H9 (cell line): ENCODE measurements at regions not wholly inside any gene's neighbourhood (a gene's known extent, or its start where the extent isn't known, plus 50 kb on each side); places are given as distances from the start of the nearest gene placed in this dataset.
"Not testable (repeated sequence)": the region's sequence is repeated elsewhere in the genome, so short reads cannot be mapped to it uniquely, and the experiment has no call there.

ENCODE experiments used
- DNase-seq: peaks from one replicate; pipeline ENCODE4 v3.0.0-alpha.2; 2017
- H2AFZ ChIP-seq: one replicate; pipeline ENCODE4 v1.6.1; 2013; ENCODE audit warnings: mild to moderate bottlenecking, low read length, control low read depth, moderate library complexity
- H2AK5ac ChIP-seq: 2 replicates; pipeline ENCODE4 v1.6.1; 2013; ENCODE audit warnings: low read length, control low read depth, mixed read lengths; ENCODE audit not compliant: insufficient read length
- H2BK120ac ChIP-seq: one replicate; pipeline ENCODE4 v1.6.1; 2013; ENCODE audit warnings: low read depth, mild to moderate bottlenecking, low read length, control low read depth, inconsistent platforms; ENCODE audit not compliant: poor library complexity, severe bottlenecking
- H2BK12ac ChIP-seq: 2 replicates; pipeline ENCODE4 v1.6.1; 2013; ENCODE audit warnings: low read length, control low read depth, mixed read lengths, low read depth; ENCODE audit not compliant: insufficient read length
- H2BK15ac ChIP-seq: 2 replicates; pipeline ENCODE4 v1.6.1; 2013; ENCODE audit warnings: low read depth, low read length, control low read depth
- H2BK20ac ChIP-seq: one replicate; pipeline ENCODE4 v1.6.1; 2013; ENCODE audit warnings: low read depth, mild to moderate bottlenecking, low read length, control low read depth, inconsistent platforms; ENCODE audit not compliant: poor library complexity, severe bottlenecking
- H2BK5ac ChIP-seq: 2 replicates; pipeline ENCODE4 v1.6.1; 2013; ENCODE audit warnings: low read length, control low read depth, mixed read lengths; ENCODE audit not compliant: insufficient read length
- H3K14ac ChIP-seq: 2 replicates; pipeline ENCODE4 v1.6.1; 2013; ENCODE audit warnings: low read length, control low read depth; ENCODE audit not compliant: insufficient read depth
- H3K18ac ChIP-seq: 2 replicates; pipeline ENCODE4 v1.6.1; 2013; ENCODE audit warnings: low read depth, mild to moderate bottlenecking, mixed read lengths, low read length, control low read depth; ENCODE audit not compliant: insufficient read length
- H3K23ac ChIP-seq: 2 replicates; pipeline ENCODE4 v1.6.1; 2013; ENCODE audit warnings: low read length, control low read depth, mixed read lengths, low read depth; ENCODE audit not compliant: insufficient read length
- H3K23me2 ChIP-seq: 2 replicates; pipeline ENCODE4 v1.6.1; 2013; ENCODE audit warnings: low read depth, mild to moderate bottlenecking, mixed read lengths, low read length, control low read depth; ENCODE audit not compliant: insufficient read length, poor library complexity, severe bottlenecking
- H3K27ac ChIP-seq: 2 replicates; pipeline ENCODE4 v1.5.1; 2013; ENCODE audit warnings: low read length, control low read depth, mixed read lengths, low read depth; ENCODE audit not compliant: insufficient read length
- H3K27me3 ChIP-seq: 2 replicates; pipeline ENCODE4 v1.6.1; 2013; ENCODE audit warnings: low read length, control low read depth, inconsistent platforms; ENCODE audit not compliant: insufficient read depth
- H3K4ac ChIP-seq: 2 replicates; pipeline ENCODE4 v1.6.1; 2013; ENCODE audit warnings: low read depth, mild to moderate bottlenecking, control low read depth, inconsistent platforms, low read length, moderate library complexity
- H3K4me1 ChIP-seq: 2 replicates; pipeline ENCODE4 v1.6.1; 2013; ENCODE audit warnings: low read length, control low read depth, inconsistent platforms; ENCODE audit not compliant: insufficient read depth
- H3K4me2 ChIP-seq: 2 replicates; pipeline ENCODE4 v1.6.1; 2013; ENCODE audit warnings: low read length, control low read depth, mixed read lengths; ENCODE audit not compliant: insufficient read length, insufficient read depth
- H3K56ac ChIP-seq: 2 replicates; pipeline ENCODE4 v1.6.1; 2013; ENCODE audit warnings: low read depth, mild to moderate bottlenecking, mixed read lengths, low read length, control low read depth; ENCODE audit not compliant: insufficient read length
- H3K79me1 ChIP-seq: 2 replicates; pipeline ENCODE4 v1.6.1; 2013; ENCODE audit warnings: low read depth, mild to moderate bottlenecking, moderate library complexity, low read length, control low read depth, inconsistent platforms; ENCODE audit not compliant: insufficient read depth, poor library complexity, severe bottlenecking
- H3K79me2 ChIP-seq: 2 replicates; pipeline ENCODE4 v1.6.1; 2013; ENCODE audit warnings: low read length, control low read depth, inconsistent platforms; ENCODE audit not compliant: insufficient read depth
- H3K9ac ChIP-seq: 2 replicates; pipeline ENCODE4 v1.6.1; 2013; ENCODE audit warnings: low read length, control low read depth, mixed read lengths; ENCODE audit not compliant: insufficient read length; ENCODE audit errors: extremely low read depth
- H3K9me3 ChIP-seq: one replicate; pipeline ENCODE4 v1.6.1; 2013; ENCODE audit warnings: low read depth, low read length, inconsistent platforms; ENCODE audit not compliant: control insufficient read depth
- H3T11ph ChIP-seq: one replicate; pipeline ENCODE4 v1.6.1; 2013; ENCODE audit warnings: mild to moderate bottlenecking, low read length, control low read depth, inconsistent platforms
- H4K20me1 ChIP-seq: one replicate; pipeline ENCODE4 v1.6.1; 2013; ENCODE audit not compliant: control insufficient read depth, insufficient read length, insufficient read depth
- H4K5ac ChIP-seq: 2 replicates; pipeline ENCODE4 v1.6.1; 2013; ENCODE audit warnings: low read depth, mild to moderate bottlenecking, mixed read lengths, low read length, control low read depth; ENCODE audit not compliant: insufficient read length
- H4K8ac ChIP-seq: replicated peaks from 2 replicates; pipeline ENCODE4 v1.6.1; 2013; ENCODE audit warnings: low read length, control low read depth, mixed read lengths, low read depth; ENCODE audit not compliant: insufficient read length
- H4K91ac ChIP-seq: 2 replicates; pipeline ENCODE4 v1.6.1; 2013; ENCODE audit warnings: low read depth, mild to moderate bottlenecking, moderate library complexity, mixed read lengths, low read length, control low read depth; ENCODE audit not compliant: insufficient read length
- H3K27ac Mint-ChIP-seq, 3 experiments: 2 replicates in 2 of 3; 3 replicates in 1 of 3; pipeline ENCODE4 v1.8.0; 2020 to 2021; ENCODE audit warnings: mixed read lengths in 3 of 3, mild to moderate bottlenecking in 1 of 3, moderate library complexity in 1 of 3
- H3K27me3 Mint-ChIP-seq: 2 replicates; pipeline ENCODE4 v1.8.0; 2021; ENCODE audit warnings: low read depth, mild to moderate bottlenecking, moderate library complexity, mixed read lengths
- H3K36me3 Mint-ChIP-seq, 3 experiments: 2 replicates in 2 of 3; 3 replicates in 1 of 3; pipeline ENCODE4 v1.8.0; 2020 to 2021; ENCODE audit warnings: low read depth in 3 of 3, mixed read lengths in 3 of 3; ENCODE audit not compliant: insufficient read depth in 1 of 3
- H3K4me1 Mint-ChIP-seq, 2 experiments: 2 replicates each; pipeline ENCODE4 v1.8.0; 2020; ENCODE audit warnings: mixed read lengths in 2 of 2
- H3K4me3 Mint-ChIP-seq, 2 experiments: 2 replicates in 1 of 2; 3 replicates in 1 of 2; pipeline ENCODE4 v1.8.0; 2020 to 2021; ENCODE audit warnings: mild to moderate bottlenecking in 2 of 2, mixed read lengths in 2 of 2, moderate library complexity in 1 of 2
- H3K9me3 Mint-ChIP-seq, 2 experiments: 2 replicates in 1 of 2; 3 replicates in 1 of 2; pipeline ENCODE4 v1.8.0; 2020; ENCODE audit warnings: mild to moderate bottlenecking in 2 of 2, mixed read lengths in 2 of 2, moderate library complexity in 1 of 2
- WGBS: extraction: QIAGEN DNeasy Blood & Tissue Kit; methylation state at CpG from one replicate; pipeline ENCODE4 v1.1.7; 2013; ENCODE audit warnings: missing lambda C conversion rate, low lambda C conversion rate, mixed read lengths; ENCODE audit not compliant: insufficient read length; ENCODE audit errors: extremely low coverage; 5-methylcytosine and 5-hydroxymethylcytosine counted together

DNA sequence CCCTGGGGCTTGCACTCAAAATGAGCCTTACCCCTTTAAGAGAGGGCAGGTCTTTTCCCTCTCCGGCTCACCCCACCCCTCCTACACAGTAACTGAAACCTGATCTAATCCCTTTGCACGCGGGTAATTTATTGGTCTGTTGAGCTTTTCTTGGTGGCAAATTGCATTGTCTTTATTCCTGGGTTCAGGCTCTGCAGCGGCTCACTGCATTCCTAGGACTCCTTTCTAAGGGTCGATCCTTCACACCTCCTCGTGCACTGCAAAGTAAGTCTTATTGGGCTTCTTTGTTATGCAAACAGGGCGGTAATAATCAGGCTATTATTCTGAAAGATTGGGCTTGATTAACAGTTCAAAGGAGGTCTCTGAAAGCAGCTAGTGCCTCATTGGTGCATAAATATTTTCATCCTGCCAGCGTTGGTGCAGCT, 74.7 kb downstream of the TBC1D28 start:
- not testable (repeated sequence) for H3K23me2 ChIP-seq, H4K91ac ChIP-seq, H4K20me1 ChIP-seq, H3K56ac ChIP-seq, H3K4me3 Mint-ChIP-seq, H3K23ac ChIP-seq, H2AK5ac ChIP-seq, H2BK20ac ChIP-seq, H3T11ph ChIP-seq, H3K27ac ChIP-seq, H3K4me2 ChIP-seq, H2BK15ac ChIP-seq, H3K9me3 Mint-ChIP-seq, H2AFZ ChIP-seq, H3K9ac ChIP-seq, H3K4me1 ChIP-seq, H4K8ac ChIP-seq, H3K27me3 Mint-ChIP-seq, H3K27me3 ChIP-seq, H3K4ac ChIP-seq, H3K14ac ChIP-seq, H3K79me2 ChIP-seq, H3K9me3 ChIP-seq, H2BK12ac ChIP-seq, H2BK120ac ChIP-seq, H3K18ac ChIP-seq, H4K5ac ChIP-seq, H2BK5ac ChIP-seq, H3K79me1 ChIP-seq
- Mint-ChIP-seq H3K36me3 (peaks cover 0 to 10% (median 3%) of the 10 kb centered on the region in 3 experiments; a peak in 5 of 7 replicates), H3K4me1 (peaks cover 30 to 36% of the 10 kb centered on the region in 2 experiments), H3K27ac (peak overlapping the region in 1 of 3 experiments; percentile 70; a peak in 2 of 7 replicates)
- DNase-seq = peak; percentile 97
- WGBS = no CpG with 5 or more reads among the region's 8 CpGs

GRCh38 chr17:18572536-18572935, 71.7 kb downstream of the TBC1D28 start:
- H4K91ac ChIP-seq, H3K79me1 ChIP-seq, H2BK120ac ChIP-seq, H3K79me2 ChIP-seq, H2BK12ac ChIP-seq, H3K23ac ChIP-seq, H3T11ph ChIP-seq, H4K8ac ChIP-seq, H2BK5ac ChIP-seq, H2AK5ac ChIP-seq, H3K9me3 ChIP-seq, H3K27me3 Mint-ChIP-seq, H3K23me2 ChIP-seq, H2AFZ ChIP-seq, H3K4me3 Mint-ChIP-seq, H3K4ac ChIP-seq, H3K9me3 Mint-ChIP-seq, DNase-seq, H4K20me1 ChIP-seq, H3K18ac ChIP-seq, H3K27ac Mint-ChIP-seq, H3K9ac ChIP-seq, H3K27me3 ChIP-seq, H2BK20ac ChIP-seq, H3K56ac ChIP-seq, H3K4me2 ChIP-seq, H2BK15ac ChIP-seq, H3K4me1 ChIP-seq, H3K14ac ChIP-seq, H3K27ac ChIP-seq, H4K5ac ChIP-seq: not testable (repeated sequence)
- WGBS = no CpG with 5 or more reads among the region's 23 CpGs
- peaks cover 22% of the 10 kb centered on the region in 2 experiments for H3K4me1 Mint-ChIP-seq
- H3K36me3 Mint-ChIP-seq = peaks cover 0 to 10% (median 3%) of the 10 kb centered on the region in 3 experiments; a peak in 5 of 7 replicates
